Ovary (tissue), 7 donors: ENCODE measurements at regions not wholly inside any gene's neighbourhood (a gene's known extent, or its start where the extent isn't known, plus 50 kb on each side); places are given as distances from the start of the nearest gene placed in this dataset.

Experiments
- DNase-seq, 5 donors: peaks; one replicate each; pipeline ENCODE4 v3.0.0-alpha.2; 2019 to 2020
- H3K27ac ChIP-seq, 2 donors: fragments of 200-600 bp; one replicate each; pipeline versions ENCODE4 v1.5.1 to v1.8.0; 2019 to 2022
- H3K27me3 ChIP-seq: fragments of 200-600 bp; one replicate; pipeline ENCODE4 v1.8.0; 2022
- H3K36me3 ChIP-seq: fragments of 200-600 bp; sonication (generic); one replicate; pipeline ENCODE4 v1.5.1; 2019
- H3K4me1 ChIP-seq: one replicate; pipeline ENCODE4 v1.8.1; 2013; ENCODE audit warnings: mild to moderate bottlenecking, moderate library complexity; ENCODE audit not compliant: insufficient read depth
- H3K4me3 ChIP-seq: fragments of 200-600 bp; sonication (generic); one replicate; pipeline ENCODE4 v1.5.1; 2017
- H3K9me3 ChIP-seq, 2 donors: fragments of 200-600 bp in 1 of 2; sonication (generic) in 1 of 2; one replicate each; pipeline versions ENCODE4 v1.5.1 to v1.8.1; 2013 to 2019; ENCODE audit warnings: mild to moderate bottlenecking in 1 of 2, moderate library complexity in 1 of 2
- CTCF ChIP-seq, 3 donors: fragments of 450-650 bp in 2 of 3; fragments of 200-600 bp in 1 of 3; IDR thresholded peaks; one replicate each; pipeline versions ENCODE4 v1.5.1 to v1.8.0; 2016 to 2022; ENCODE audit warnings: antibody characterized with exemption in 3 of 3, mild to moderate bottlenecking in 1 of 3
- EP300 ChIP-seq: sonication (generic); formaldehyde crosslinking; IDR thresholded peaks from one replicate; pipeline ENCODE4 v1.6.1; 2017; ENCODE audit warnings: antibody characterized with exemption
- POLR2A ChIP-seq: fragments of 450-650 bp; IDR thresholded peaks from one replicate; pipeline ENCODE4 v1.6.1; 2017; ENCODE audit warnings: antibody characterized with exemption, mild to moderate bottlenecking, moderate library complexity
- WGBS, 3 donors: extraction: QIAGEN DNeasy Blood & Tissue Kit in 1 of 3; methylation state at CpG; one replicate each; pipeline versions ENCODE4 v1.1.5 to v1.1.7; 2013 to 2017; 5-methylcytosine and 5-hydroxymethylcytosine counted together
- intact Hi-C, 4 donors: fragments of 100-400 bp; cut with DNase I; formaldehyde crosslinking; loops; one replicate each; pipeline versions ENCODE4 v1.11.0 to v1.15.1; 2022 to 2023
- donor health status: DM: no; HTN: no; CAD: no; lungs with moderate emphysema.
- donor health status: DM: no; HTN: no; CAD: no.
- donor health status: Bipolar disorder and iron deficiency.
- donor health status: DM: no; HTN: no; CAD: no.
- donor health status: DM: yes; HTN: yes; CAD: no.

DNA sequence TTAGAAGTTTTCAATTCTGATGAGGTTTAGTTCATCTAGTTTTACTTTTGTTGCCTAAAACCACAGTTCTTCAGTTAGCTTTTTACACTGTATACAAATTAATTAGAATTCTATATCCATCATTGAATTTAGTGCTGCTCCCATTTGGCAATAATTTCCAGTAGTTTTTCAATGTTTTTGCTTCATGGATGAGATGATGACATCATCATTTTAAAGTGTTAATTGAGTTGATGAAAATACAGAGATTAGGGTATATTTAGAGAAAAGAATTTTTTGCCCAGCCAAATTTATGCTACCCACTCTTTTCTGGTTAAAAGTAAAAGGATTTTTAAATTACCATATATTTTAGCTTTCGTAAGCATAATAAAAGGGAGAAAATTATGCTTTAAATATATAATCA lies 323.8 kb downstream of the TMEM167A start:
- no peaks in the 10 kb centered on the region for H3K36me3 ChIP-seq
- H3K27me3 ChIP-seq, result no peaks in the 10 kb centered on the region
- no peak for TF ChIP-seq EP300
- no peak for TF ChIP-seq CTCF (IDR thresholded peaks at IDR 0.05)
- TF ChIP-seq POLR2A, result no peak
- no peak overlapping the region for H3K27ac ChIP-seq
- H3K9me3 ChIP-seq, result no peaks in the 10 kb centered on the region
- intact Hi-C loops, result no loop called here
- DNase-seq, result no peak
- no peaks in the 10 kb centered on the region for H3K4me1 ChIP-seq
- H3K4me3 ChIP-seq, result no peak overlapping the region
- WGBS, 3 donors, result 96 to 99% (median 97%) methylated on average over 1 of the region's 1 CpG

GRCh38 chr5:82749461-82749820 lies 327.8 kb downstream of the TMEM167A start:
- Histone ChIP-seq H3K4me3 (no peak overlapping the region), H3K36me3 (no peaks in the 10 kb centered on the region), H3K9me3 (no peaks in the 10 kb centered on the region), H3K27ac (no peak overlapping the region), H3K4me1 (no peaks in the 10 kb centered on the region), H3K27me3 (no peaks in the 10 kb centered on the region)
- 37 to 51% (median 39%) methylated on average over 5 of the region's 5 CpGs for WGBS, 3 donors
- TF ChIP-seq EP300 (no peak), POLR2A (no peak)
- no peak for DNase-seq
- intact Hi-C loops, result no loop called here

- TF ChIP-seq POLR2A (no peak), EP300 (no peak), CTCF (IDR thresholded peaks at IDR 0.05) (no peak)
- Histone ChIP-seq H3K27me3 (no peaks in the 10 kb centered on the region), H3K27ac (no peak overlapping the region), H3K4me3 (no peak overlapping the region), H3K4me1 (no peaks in the 10 kb centered on the region), H3K36me3 (no peaks in the 10 kb centered on the region), H3K9me3 (no peaks in the 10 kb centered on the region)
- WGBS, 3 donors, result 57 to 59% (median 59%) methylated on average over 8 of the region's 8 CpGs
- intact Hi-C loops, result no loop called here
- DNase-seq, result no peak
Measured at GRCh38 chr5:82748688-82749460, 328.3 kb downstream of the TMEM167A start.

- intact Hi-C loops, result no loop called here
- H3K36me3 ChIP-seq, result no peaks in the 10 kb centered on the region
- H3K4me3 ChIP-seq, result no peak overlapping the region
- 85 to 92% (median 86%) methylated on average over 2 of the region's 2 CpGs for WGBS, 3 donors
- no peaks in the 10 kb centered on the region for H3K27me3 ChIP-seq
- DNase-seq, result no peak
- no peaks in the 10 kb centered on the region for H3K4me1 ChIP-seq
- H3K9me3 ChIP-seq, result no peaks in the 10 kb centered on the region
- TF ChIP-seq POLR2A (no peak), CTCF (IDR thresholded peaks at IDR 0.05) (no peak), EP300 (no peak)
- H3K27ac ChIP-seq, result no peak overlapping the region
Measured at GRCh38 chr5:82747986-82748385, 329.2 kb downstream of the TMEM167A start.

GRCh38 chr5:82745016-82745415 lies 332.2 kb downstream of the TMEM167A start:
- Histone ChIP-seq H3K9me3 (no peaks in the 10 kb centered on the region), H3K4me3 (no peak overlapping the region), H3K27ac (no peak overlapping the region), H3K4me1 (no peaks in the 10 kb centered on the region), H3K27me3 (no peaks in the 10 kb centered on the region), H3K36me3 (no peaks in the 10 kb centered on the region)
- TF ChIP-seq CTCF (IDR thresholded peaks at IDR 0.05), result no peak
- TF ChIP-seq POLR2A, result no peak
- TF ChIP-seq EP300, result no peak
- DNase-seq, result no peak
- 92 to 95% (median 92%) methylated on average over 2 of the region's 2 CpGs for WGBS, 3 donors
- intact Hi-C loops, result no loop called here
